K562 (cell line): ENCODE measurements at regions not wholly inside any gene's neighbourhood (a gene's known extent, or its start where the extent isn't known, plus 50 kb on each side); places are given as distances from the start of the nearest gene placed in this dataset.

ENCODE experiments used
- ATAC-seq: fragments of 200-7000 bp; cut with Tn5 transposase; 3 replicates; pipeline ENCODE4 v1.9.1; 2020; ENCODE audit warnings: moderate library complexity
- BruUV-seq: library from RNA; stranded (reverse); fragments of 400-500 nt; replicated peaks from 2 replicates; lab custom pipeline; 2021; lab: Mats Ljungman, UMichigan
- CTCF ChIA-PET: fragments of 300-600 bp; formaldehyde crosslinking; extraction: SDS; loops from one replicate; lab custom pipeline; 2021; ENCODE audit warnings: low intra/inter-chr PET ratio; lab: Yijun Ruan, JAX
- POLR2A ChIA-PET: fragments of 300-600, 350-650 bp; sonication (Branson Sonifier 250); formaldehyde crosslinking; extraction: SDS; loops from one replicate; lab custom pipeline; 2021; ENCODE audit warnings: antibody characterized with exemption, inconsistent platforms; lab: Yijun Ruan, JAX
- DNase-seq, 4 experiments: peaks; one replicate each; pipeline versions ENCODE4 v3.0.0 to v3.0.0-alpha.2; 2011 to 2018; ENCODE audit warnings: low spot score in 3 of 4, mixed read lengths in 3 of 4; ENCODE audit errors: extremely low read depth in 1 of 4
- FAIRE-seq: peaks from 2 replicates; lab custom pipeline; 2011; peaks lifted over from hg19 to GRCh38; lab: Jason Lieb, UNC
- H2AFZ ChIP-seq: 2 replicates; pipeline ENCODE4 v1.6.0; 2011; ENCODE audit warnings: low read depth, low read length, control low read depth, inconsistent platforms
- H3K27ac ChIP-seq: fragments of 200-600 bp; 3 replicates; pipeline ENCODE4 v1.8.0; 2011; ENCODE audit warnings: low read depth, mild to moderate bottlenecking, control low read depth, inconsistent platforms, low read length, moderate library complexity, mixed read lengths; ENCODE audit errors: extremely low read depth
- H3K27me3 ChIP-seq, 2 experiments: fragments of 300-600 bp in 1 of 2; 2 replicates in 1 of 2; 3 replicates in 1 of 2; pipeline versions ENCODE4 v1.6.0 to v1.8.0; 2011; ENCODE audit warnings: inconsistent platforms in 2 of 2, low read length in 2 of 2, mild to moderate bottlenecking in 1 of 2, mixed read lengths in 1 of 2, moderate library complexity in 1 of 2; ENCODE audit not compliant: control insufficient read depth in 2 of 2, insufficient read depth in 2 of 2
- H3K36me3 ChIP-seq: fragments of 300-600 bp; 3 replicates; pipeline ENCODE4 v1.8.0; 2011; ENCODE audit warnings: mild to moderate bottlenecking, low read length, inconsistent platforms; ENCODE audit not compliant: control insufficient read depth, insufficient read depth
- H3K4me1 ChIP-seq, 2 experiments: fragments of 200-600 bp in 1 of 2; replicated peaks in 1 of 2; 2 replicates in 1 of 2; 3 replicates in 1 of 2; pipeline versions ENCODE4 v1.5.1 to v1.8.0; 2011; ENCODE audit warnings: inconsistent platforms in 2 of 2, low read length in 2 of 2, mild to moderate bottlenecking in 1 of 2, mixed read lengths in 1 of 2, moderate library complexity in 1 of 2; ENCODE audit not compliant: control insufficient read depth in 2 of 2, insufficient read depth in 2 of 2
- H3K4me2 ChIP-seq: 2 replicates; pipeline ENCODE4 v1.6.1; 2011; ENCODE audit warnings: low read length, control low read depth, inconsistent platforms, mixed read lengths; ENCODE audit not compliant: insufficient read depth
- H3K4me3 ChIP-seq: fragments of 200-600 bp; sonication (generic), shearing (Covaris generic); 2 replicates; pipeline ENCODE4 v1.5.1; 2016; ENCODE audit warnings: control low read depth, inconsistent platforms
- H3K79me2 ChIP-seq: fragments of 200-600 bp; 3 replicates; pipeline ENCODE4 v1.8.0; 2011; ENCODE audit warnings: low read length, inconsistent platforms; ENCODE audit not compliant: control insufficient read depth, insufficient read depth
- H3K9ac ChIP-seq, 2 experiments: 2 replicates each; pipeline versions ENCODE4 v1.6.0 to v1.6.1; 2011; ENCODE audit warnings: low read depth in 2 of 2, low read length in 2 of 2, control low read depth in 1 of 2, inconsistent platforms in 1 of 2, mild to moderate bottlenecking in 1 of 2, mixed read lengths in 1 of 2; ENCODE audit not compliant: insufficient read depth in 1 of 2
- H3K9me1 ChIP-seq: one replicate; pipeline ENCODE4 v1.6.0; 2011; ENCODE audit warnings: inconsistent platforms, mild to moderate bottlenecking, low read length, moderate library complexity; ENCODE audit not compliant: control insufficient read depth, insufficient read depth
- H3K9me3 ChIP-seq: replicated peaks from 2 replicates; pipeline ENCODE4 v1.5.1; 2011; ENCODE audit warnings: low read depth, low read length, inconsistent platforms; ENCODE audit not compliant: control insufficient read depth, insufficient read depth
- H4K20me1 ChIP-seq: replicated peaks from 2 replicates; pipeline ENCODE4 v1.6.1; 2011; ENCODE audit warnings: low read length, inconsistent platforms, mixed read lengths; ENCODE audit not compliant: control insufficient read depth, insufficient read depth
- HDAC6 ChIP-seq: IDR thresholded peaks from 2 replicates; pipeline ENCODE4 v1.6.1; 2012; ENCODE audit warnings: low read depth, mild to moderate bottlenecking, control low read depth, inconsistent platforms, low read length, moderate library complexity
- HNRNPH1 ChIP-seq: fragments of 200-400 bp; formaldehyde crosslinking; optimal IDR thresholded peaks from 2 replicates; pipeline ENCODE3; 2017; ENCODE audit warnings: low read depth, mild to moderate bottlenecking, low read length, moderate library complexity
- MECOM ChIP-seq: fragments of 250-450 bp; sonication (Bioruptor Pico); IDR thresholded peaks from 2 replicates; pipeline ENCODE4 v1.8.0; 2022; ENCODE audit warnings: inconsistent platforms
- TEAD4 ChIP-seq, 2 experiments: sonication (generic) in 1 of 2; formaldehyde crosslinking in 1 of 2; IDR thresholded peaks; 2 replicates each; pipeline versions ENCODE4 v1.6.1 to v1.8.0; 2012 to 2022; ENCODE audit warnings: borderline replicate concordance in 1 of 2, inconsistent platforms in 1 of 2, low read length in 1 of 2, mild to moderate bottlenecking in 1 of 2, missing genetic modification reagents in 1 of 2
- TOE1 ChIP-seq, 2 experiments: fragments of 450-650 bp in 1 of 2; sonication (generic) in 1 of 2; formaldehyde crosslinking in 1 of 2; IDR thresholded peaks; 2 replicates each; pipeline versions ENCODE4 v1.7.1 to v1.8.0; 2016 to 2022; ENCODE audit warnings: borderline replicate concordance in 2 of 2, mild to moderate bottlenecking in 2 of 2, antibody characterized with exemption in 1 of 2, inconsistent platforms in 1 of 2, low read depth in 1 of 2, missing genetic modification reagents in 1 of 2, moderate library complexity in 1 of 2
- WGBS: fragments of 100-300 bp; shearing (Covaris generic); methylation state at CpG from one replicate; pipeline ENCODE4 v1.1.6; 2016; ENCODE audit warnings: low coverage, mixed read lengths; ENCODE audit not compliant: insufficient coverage; ENCODE audit errors: missing lambda C conversion rate; 5-methylcytosine and 5-hydroxymethylcytosine counted together
- in situ Hi-C: fragments of 300-500 bp; cut with MboI; formaldehyde crosslinking; loops from 4 replicates; pipeline ENCODE4 v1.15.0; 2018; ENCODE audit warnings: inconsistent platforms, mixed read lengths
- intact Hi-C: fragments of 100-400 bp; cut with micrococcal nuclease; formaldehyde crosslinking; loops from 2 replicates; pipeline ENCODE4 v1.14.2; 2022
- TF ChIP-seq, protein P1 (sequence below): fragments of 450-650 bp; IDR thresholded peaks from 2 replicates; pipeline ENCODE4 v1.6.1; 2016
- TF ChIP-seq, protein P2 (sequence below): fragments of 450-650 bp; formaldehyde crosslinking; conservative IDR thresholded peaks from 2 replicates; pipeline ENCODE4 v1.4.0; 2022; ENCODE audit warnings: mild to moderate bottlenecking, missing genetic modification characterization
- TF ChIP-seq, protein P3 (sequence below): fragments of 250-450 bp; sonication (Bioruptor Pico); IDR thresholded peaks from 2 replicates; pipeline ENCODE4 v1.4.0; 2020; ENCODE audit warnings: mild to moderate bottlenecking, moderate library complexity, borderline replicate concordance
- TF ChIP-seq, protein P4 (sequence below): fragments of 200-800 bp; sonication (Bioruptor generic); IDR thresholded peaks from 2 replicates; pipeline ENCODE4 v1.6.1; 2016; ENCODE audit warnings: missing genetic modification characterization, missing compliant biosample characterization

DNA sequence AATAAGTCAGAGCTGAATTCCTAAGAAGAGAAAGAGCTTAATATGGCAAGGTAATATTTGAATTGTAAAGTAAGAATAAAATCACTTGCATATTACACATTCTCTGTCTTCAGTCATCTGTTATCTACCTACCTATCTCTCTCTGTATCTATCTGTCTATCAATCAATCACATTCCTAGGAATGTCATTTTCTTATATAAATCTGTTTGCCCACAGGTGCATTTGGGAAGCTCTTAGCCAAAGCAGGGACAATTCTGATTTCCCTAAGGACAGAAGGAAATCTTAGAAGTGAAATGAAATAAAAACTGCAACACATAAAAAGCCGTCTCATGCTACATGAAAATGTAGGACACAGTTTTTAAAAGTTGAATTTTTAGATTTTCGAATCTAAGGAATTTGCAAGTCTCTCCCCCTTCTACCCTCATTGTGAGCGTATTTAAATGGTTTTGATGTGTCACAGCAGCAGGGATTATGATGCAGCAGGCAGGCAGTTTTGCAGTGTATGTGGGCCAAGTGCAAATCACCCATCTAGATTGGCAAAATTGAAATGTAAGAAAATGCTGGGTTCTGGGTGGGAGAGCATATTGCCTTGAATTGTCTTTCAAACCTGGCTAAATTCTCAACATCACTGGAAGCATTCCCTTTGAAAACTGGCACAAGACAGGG lies 155.7 kb downstream of the ACER2 start:
- Histone ChIP-seq H3K4me1 (no peaks in the 10 kb centered on the region), H3K4me3 (no peak overlapping the region), H3K9me3 (no peaks in the 10 kb centered on the region), H3K27me3 (no peaks in the 10 kb centered on the region), H3K4me2 (no peak overlapping the region), H2AFZ (no peak overlapping the region), H3K9ac (no peak overlapping the region), H3K27ac (no peak overlapping the region), H3K36me3 (no peaks in the 10 kb centered on the region), H3K79me2 (no peaks in the 10 kb centered on the region), H4K20me1 (no peaks in the 10 kb centered on the region), H3K9me1 (no peaks in the 10 kb centered on the region)
- ATAC-seq (no peak), DNase-seq (no peak), FAIRE-seq (no peak)
- intact Hi-C loops, result no loop called here
- BruUV-seq, result no TSS peak
- ChIA-PET POLR2A (no interaction called here), CTCF (no interaction called here)
- 5% methylated on average over 3 of the region's 3 CpGs for WGBS
- in situ Hi-C loops, result no loop called here
- TF ChIP-seq MECOM (CRISPR knock-in tag) (no peak), TOE1 (IDR thresholded peaks at IDR 0.05; ENCODE audit: borderline replicate concordance) (no peak), TOE1 (CRISPR knock-in tag; IDR thresholded peaks at IDR 0.05; ENCODE audit: borderline replicate concordance, low read depth) (no peak), TEAD4 (IDR thresholded peaks at IDR 0.05; ENCODE audit: low read length) (no peak), TEAD4 (CRISPR knock-in tag; IDR thresholded peaks at IDR 0.05; ENCODE audit: borderline replicate concordance) (no peak), HNRNPH1 (no peak), HDAC6 (no peak)
- TF ChIP-seq, protein P1, sequence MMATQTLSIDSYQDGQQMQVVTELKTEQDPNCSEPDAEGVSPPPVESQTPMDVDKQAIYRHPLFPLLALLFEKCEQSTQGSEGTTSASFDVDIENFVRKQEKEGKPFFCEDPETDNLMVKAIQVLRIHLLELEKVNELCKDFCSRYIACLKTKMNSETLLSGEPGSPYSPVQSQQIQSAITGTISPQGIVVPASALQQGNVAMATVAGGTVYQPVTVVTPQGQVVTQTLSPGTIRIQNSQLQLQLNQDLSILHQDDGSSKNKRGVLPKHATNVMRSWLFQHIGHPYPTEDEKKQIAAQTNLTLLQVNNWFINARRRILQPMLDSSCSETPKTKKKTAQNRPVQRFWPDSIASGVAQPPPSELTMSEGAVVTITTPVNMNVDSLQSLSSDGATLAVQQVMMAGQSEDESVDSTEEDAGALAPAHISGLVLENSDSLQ, result no peak
- TF ChIP-seq, protein P2, sequence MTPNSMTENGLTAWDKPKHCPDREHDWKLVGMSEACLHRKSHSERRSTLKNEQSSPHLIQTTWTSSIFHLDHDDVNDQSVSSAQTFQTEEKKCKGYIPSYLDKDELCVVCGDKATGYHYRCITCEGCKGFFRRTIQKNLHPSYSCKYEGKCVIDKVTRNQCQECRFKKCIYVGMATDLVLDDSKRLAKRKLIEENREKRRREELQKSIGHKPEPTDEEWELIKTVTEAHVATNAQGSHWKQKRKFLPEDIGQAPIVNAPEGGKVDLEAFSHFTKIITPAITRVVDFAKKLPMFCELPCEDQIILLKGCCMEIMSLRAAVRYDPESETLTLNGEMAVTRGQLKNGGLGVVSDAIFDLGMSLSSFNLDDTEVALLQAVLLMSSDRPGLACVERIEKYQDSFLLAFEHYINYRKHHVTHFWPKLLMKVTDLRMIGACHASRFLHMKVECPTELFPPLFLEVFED (CRISPR knock-in tag), result no peak
- TF ChIP-seq, protein P3, sequence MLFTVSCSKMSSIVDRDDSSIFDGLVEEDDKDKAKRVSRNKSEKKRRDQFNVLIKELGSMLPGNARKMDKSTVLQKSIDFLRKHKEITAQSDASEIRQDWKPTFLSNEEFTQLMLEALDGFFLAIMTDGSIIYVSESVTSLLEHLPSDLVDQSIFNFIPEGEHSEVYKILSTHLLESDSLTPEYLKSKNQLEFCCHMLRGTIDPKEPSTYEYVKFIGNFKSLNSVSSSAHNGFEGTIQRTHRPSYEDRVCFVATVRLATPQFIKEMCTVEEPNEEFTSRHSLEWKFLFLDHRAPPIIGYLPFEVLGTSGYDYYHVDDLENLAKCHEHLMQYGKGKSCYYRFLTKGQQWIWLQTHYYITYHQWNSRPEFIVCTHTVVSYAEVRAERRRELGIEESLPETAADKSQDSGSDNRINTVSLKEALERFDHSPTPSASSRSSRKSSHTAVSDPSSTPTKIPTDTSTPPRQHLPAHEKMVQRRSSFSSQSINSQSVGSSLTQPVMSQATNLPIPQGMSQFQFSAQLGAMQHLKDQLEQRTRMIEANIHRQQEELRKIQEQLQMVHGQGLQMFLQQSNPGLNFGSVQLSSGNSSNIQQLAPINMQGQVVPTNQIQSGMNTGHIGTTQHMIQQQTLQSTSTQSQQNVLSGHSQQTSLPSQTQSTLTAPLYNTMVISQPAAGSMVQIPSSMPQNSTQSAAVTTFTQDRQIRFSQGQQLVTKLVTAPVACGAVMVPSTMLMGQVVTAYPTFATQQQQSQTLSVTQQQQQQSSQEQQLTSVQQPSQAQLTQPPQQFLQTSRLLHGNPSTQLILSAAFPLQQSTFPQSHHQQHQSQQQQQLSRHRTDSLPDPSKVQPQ (CRISPR knock-in tag), result no peak
- TF ChIP-seq, protein P4, sequence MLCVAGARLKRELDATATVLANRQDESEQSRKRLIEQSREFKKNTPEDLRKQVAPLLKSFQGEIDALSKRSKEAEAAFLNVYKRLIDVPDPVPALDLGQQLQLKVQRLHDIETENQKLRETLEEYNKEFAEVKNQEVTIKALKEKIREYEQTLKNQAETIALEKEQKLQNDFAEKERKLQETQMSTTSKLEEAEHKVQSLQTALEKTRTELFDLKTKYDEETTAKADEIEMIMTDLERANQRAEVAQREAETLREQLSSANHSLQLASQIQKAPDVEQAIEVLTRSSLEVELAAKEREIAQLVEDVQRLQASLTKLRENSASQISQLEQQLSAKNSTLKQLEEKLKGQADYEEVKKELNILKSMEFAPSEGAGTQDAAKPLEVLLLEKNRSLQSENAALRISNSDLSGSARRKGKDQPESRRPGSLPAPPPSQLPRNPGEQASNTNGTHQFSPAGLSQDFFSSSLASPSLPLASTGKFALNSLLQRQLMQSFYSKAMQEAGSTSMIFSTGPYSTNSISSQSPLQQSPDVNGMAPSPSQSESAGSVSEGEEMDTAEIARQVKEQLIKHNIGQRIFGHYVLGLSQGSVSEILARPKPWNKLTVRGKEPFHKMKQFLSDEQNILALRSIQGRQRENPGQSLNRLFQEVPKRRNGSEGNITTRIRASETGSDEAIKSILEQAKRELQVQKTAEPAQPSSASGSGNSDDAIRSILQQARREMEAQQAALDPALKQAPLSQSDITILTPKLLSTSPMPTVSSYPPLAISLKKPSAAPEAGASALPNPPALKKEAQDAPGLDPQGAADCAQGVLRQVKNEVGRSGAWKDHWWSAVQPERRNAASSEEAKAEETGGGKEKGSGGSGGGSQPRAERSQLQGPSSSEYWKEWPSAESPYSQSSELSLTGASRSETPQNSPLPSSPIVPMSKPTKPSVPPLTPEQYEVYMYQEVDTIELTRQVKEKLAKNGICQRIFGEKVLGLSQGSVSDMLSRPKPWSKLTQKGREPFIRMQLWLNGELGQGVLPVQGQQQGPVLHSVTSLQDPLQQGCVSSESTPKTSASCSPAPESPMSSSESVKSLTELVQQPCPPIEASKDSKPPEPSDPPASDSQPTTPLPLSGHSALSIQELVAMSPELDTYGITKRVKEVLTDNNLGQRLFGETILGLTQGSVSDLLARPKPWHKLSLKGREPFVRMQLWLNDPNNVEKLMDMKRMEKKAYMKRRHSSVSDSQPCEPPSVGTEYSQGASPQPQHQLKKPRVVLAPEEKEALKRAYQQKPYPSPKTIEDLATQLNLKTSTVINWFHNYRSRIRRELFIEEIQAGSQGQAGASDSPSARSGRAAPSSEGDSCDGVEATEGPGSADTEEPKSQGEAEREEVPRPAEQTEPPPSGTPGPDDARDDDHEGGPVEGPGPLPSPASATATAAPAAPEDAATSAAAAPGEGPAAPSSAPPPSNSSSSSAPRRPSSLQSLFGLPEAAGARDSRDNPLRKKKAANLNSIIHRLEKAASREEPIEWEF (CRISPR knock-in tag), result no peak
